ENCODE measurements at regions not wholly inside any gene's neighbourhood (a gene's known extent, or its start where the extent isn't known, plus 50 kb on each side); places are given as distances from the start of the nearest gene placed in this dataset.
A peak's percentile ranks its signal among the peaks of the same experiment; 100 is the strongest.

GRCh38 chr6:113645576-113645970 lies 211.6 kb upstream of the MARCKS start:
- no peak for TF ChIP-seq CTCF (IDR thresholded peaks at IDR 0.05; ENCODE audit: low read depth, low read length, missing control alignments)
- H3K4me3 ChIP-seq (replicated peaks; ENCODE audit: low read depth, low read length), result no peak overlapping the region
- peak; percentile 82 for DNase-seq (ENCODE audit: extremely low read depth, low read depth)

GRCh38 chr6:113645986-113646385 lies 211.2 kb upstream of the MARCKS start:
- no peak overlapping the region for H3K4me3 ChIP-seq (replicated peaks; ENCODE audit: low read depth, low read length)
- DNase-seq (ENCODE audit: extremely low read depth, low read depth), result no peak
- no peak for TF ChIP-seq CTCF (IDR thresholded peaks at IDR 0.05; ENCODE audit: low read depth, low read length, missing control alignments)

- no peak for TF ChIP-seq CTCF (IDR thresholded peaks at IDR 0.05; ENCODE audit: low read depth, low read length, missing control alignments)
- H3K4me3 ChIP-seq (replicated peaks; ENCODE audit: low read depth, low read length), result no peak overlapping the region
- DNase-seq (ENCODE audit: extremely low read depth, low read depth), result no peak
Measured at GRCh38 chr6:113646701-113647100, 210.4 kb upstream of the MARCKS start.

- no peak for DNase-seq (ENCODE audit: extremely low read depth, low read depth)
- H3K4me3 ChIP-seq (replicated peaks; ENCODE audit: low read depth, low read length), result no peak overlapping the region
- TF ChIP-seq CTCF (IDR thresholded peaks at IDR 0.05; ENCODE audit: low read depth, low read length, missing control alignments), result no peak
Measured at GRCh38 chr6:113647143-113647889, 209.8 kb upstream of the MARCKS start.

- no peak for TF ChIP-seq CTCF (IDR thresholded peaks at IDR 0.05; ENCODE audit: low read depth, low read length, missing control alignments)
- DNase-seq (ENCODE audit: extremely low read depth, low read depth), result no peak
- no peak overlapping the region for H3K4me3 ChIP-seq (replicated peaks; ENCODE audit: low read depth, low read length)
Measured at GRCh38 chr6:113648698-113649097, 208.4 kb upstream of the MARCKS start.

- DNase-seq (ENCODE audit: extremely low read depth, low read depth), result no peak
- TF ChIP-seq CTCF (IDR thresholded peaks at IDR 0.05; ENCODE audit: low read depth, low read length, missing control alignments), result no peak
- no peak overlapping the region for H3K4me3 ChIP-seq (replicated peaks; ENCODE audit: low read depth, low read length)
Measured at GRCh38 chr6:113649276-113649675, 207.9 kb upstream of the MARCKS start.
